AG09309 (cell line): ENCODE measurements at regions not wholly inside any gene's neighbourhood (a gene's known extent, or its start where the extent isn't known, plus 50 kb on each side); places are given as distances from the start of the nearest gene placed in this dataset.

Experiments used
- DNase-seq: peaks from one replicate; pipeline ENCODE4 v3.0.0-alpha.2; 2010; ENCODE audit warnings: low read depth
- H3K4me3 ChIP-seq: 2 replicates; pipeline ENCODE4 v1.5.1; 2011; ENCODE audit warnings: mild to moderate bottlenecking, low read depth, low read length, moderate library complexity; ENCODE audit not compliant: control insufficient read depth
- TF ChIP-seq, protein P1 (sequence below): IDR thresholded peaks from 2 replicates; pipeline ENCODE4 v1.5.1; 2011; ENCODE audit warnings: mild to moderate bottlenecking, low read depth, low read length, inconsistent platforms; ENCODE audit not compliant: insufficient read depth, control insufficient read depth; ENCODE audit errors: missing control alignments

DNA sequence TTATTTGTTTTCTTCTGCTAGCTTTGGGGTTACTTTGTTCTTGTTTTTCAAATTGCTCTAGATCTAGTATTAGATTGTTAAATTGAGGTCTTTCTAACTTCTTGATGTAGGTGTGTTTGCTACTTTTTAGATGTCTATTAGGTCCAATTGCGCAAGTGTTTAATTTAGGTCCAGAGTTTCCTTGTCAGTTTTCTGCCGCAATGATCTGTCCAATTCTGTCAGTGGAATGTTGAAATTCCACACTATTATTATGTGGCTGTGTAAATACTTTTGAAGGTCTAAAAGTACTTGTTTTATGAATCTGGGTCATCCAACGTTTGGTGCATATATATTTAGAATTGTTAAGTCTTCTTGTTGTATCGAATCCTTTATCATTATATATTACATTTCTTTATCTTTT is 324.4 kb upstream of the SGO1 start:
- no peak for DNase-seq
- no peak overlapping the region for H3K4me3 ChIP-seq
- TF ChIP-seq, protein P1, sequence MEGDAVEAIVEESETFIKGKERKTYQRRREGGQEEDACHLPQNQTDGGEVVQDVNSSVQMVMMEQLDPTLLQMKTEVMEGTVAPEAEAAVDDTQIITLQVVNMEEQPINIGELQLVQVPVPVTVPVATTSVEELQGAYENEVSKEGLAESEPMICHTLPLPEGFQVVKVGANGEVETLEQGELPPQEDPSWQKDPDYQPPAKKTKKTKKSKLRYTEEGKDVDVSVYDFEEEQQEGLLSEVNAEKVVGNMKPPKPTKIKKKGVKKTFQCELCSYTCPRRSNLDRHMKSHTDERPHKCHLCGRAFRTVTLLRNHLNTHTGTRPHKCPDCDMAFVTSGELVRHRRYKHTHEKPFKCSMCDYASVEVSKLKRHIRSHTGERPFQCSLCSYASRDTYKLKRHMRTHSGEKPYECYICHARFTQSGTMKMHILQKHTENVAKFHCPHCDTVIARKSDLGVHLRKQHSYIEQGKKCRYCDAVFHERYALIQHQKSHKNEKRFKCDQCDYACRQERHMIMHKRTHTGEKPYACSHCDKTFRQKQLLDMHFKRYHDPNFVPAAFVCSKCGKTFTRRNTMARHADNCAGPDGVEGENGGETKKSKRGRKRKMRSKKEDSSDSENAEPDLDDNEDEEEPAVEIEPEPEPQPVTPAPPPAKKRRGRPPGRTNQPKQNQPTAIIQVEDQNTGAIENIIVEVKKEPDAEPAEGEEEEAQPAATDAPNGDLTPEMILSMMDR: no peak

DNA sequence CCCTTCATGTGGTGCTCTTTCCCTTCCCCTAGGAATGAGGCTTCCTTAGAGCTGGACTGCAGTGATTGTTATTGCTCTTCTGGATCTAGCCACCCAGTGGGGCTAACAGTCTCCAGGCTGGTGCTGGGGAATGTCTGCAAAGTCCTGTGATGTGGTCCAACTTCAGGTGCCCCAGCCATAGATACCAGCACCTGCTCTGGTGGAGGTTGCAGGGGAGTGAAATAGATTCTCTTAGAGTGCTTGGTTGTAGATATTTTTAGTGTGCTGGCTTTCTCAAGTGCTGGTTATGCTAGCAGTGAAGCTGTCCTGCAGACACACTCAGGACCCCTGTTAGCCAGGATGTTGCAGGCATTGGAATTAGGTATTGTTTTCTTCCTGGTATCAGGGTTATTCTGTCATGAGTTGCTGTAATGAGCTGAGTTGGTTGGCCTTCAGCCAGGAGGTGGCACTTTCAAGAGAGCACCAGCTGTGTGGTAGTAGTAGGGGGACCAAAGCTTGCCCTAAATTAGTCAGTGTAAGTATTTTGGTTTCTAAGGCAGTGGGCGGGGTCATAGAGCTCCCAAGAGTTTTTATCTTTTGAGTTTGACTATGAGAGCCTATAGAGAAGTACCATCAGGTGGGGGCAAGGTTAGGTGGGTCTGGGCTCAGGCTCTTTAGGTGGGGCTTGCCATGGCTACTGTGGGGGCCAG is 317.5 kb upstream of the SGO1 start:
- TF ChIP-seq, protein P1: no peak
- no peak for DNase-seq

DNA sequence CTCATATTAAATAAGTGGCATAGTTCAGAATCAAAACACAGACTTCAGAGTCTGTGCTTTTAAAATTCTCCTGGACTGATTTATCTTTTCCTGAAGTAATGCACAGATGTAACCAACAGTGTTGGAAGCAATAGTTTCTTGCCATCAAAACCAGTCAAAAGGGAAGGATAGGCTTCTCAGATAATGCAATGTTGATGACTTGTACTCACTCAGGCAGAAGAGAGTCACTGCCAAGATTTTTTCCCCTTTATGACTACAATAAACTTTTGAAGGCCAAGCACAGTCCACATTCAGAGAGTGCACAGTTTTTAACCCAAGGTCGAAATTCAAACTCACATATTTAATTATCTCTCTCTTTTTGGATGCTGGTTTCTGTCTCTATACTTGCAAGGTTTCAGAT is 305.0 kb upstream of the SGO1 start:
- H3K4me3 ChIP-seq: no peak overlapping the region
- no peak for DNase-seq
- TF ChIP-seq, protein P1: no peak

More for the DNA sequence above, 317.5 kb upstream of the SGO1 start:
- no peak overlapping the region for H3K4me3 ChIP-seq

DNA sequence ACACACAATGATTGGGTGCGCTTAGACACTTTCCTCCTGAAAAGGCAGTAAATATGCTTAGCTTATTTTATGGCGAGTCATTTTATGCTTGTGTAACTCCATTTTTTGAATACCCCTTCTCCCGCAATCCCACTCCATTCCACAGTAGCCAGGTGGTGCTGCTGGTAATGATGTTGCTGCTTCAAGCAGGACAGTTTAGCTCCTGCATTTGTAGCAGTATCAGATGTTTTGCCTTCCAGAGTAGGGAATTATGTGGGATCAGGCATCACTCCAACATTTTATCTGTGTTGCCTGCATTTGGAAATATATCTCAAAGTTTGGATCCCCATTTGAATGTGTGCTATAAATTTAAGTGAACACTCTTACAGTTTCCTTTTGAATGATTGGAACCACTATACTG is 302.1 kb upstream of the SGO1 start:
- DNase-seq: no peak
- no peak overlapping the region for H3K4me3 ChIP-seq
- TF ChIP-seq, protein P1: no peak

DNA sequence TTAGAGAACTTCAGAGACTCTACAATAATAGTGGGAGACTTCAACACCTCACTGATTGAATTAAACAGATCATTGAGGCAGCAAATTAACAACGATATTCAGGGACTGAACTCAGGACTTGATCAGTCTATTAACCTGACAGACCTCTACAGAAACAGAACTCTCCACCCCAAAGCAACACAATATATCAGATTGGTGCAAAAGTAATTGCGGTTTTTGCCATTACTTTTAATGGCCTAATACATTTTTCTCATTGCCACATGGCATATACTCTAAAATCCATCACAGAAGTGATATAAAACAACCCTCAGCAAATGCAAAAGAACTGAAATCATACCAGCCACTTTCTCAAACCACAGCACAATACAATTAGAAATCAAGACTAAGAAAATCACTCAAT is 298.1 kb upstream of the SGO1 start:
- TF ChIP-seq, protein P1: no peak
- DNase-seq: no peak
- no peak overlapping the region for H3K4me3 ChIP-seq

DNA sequence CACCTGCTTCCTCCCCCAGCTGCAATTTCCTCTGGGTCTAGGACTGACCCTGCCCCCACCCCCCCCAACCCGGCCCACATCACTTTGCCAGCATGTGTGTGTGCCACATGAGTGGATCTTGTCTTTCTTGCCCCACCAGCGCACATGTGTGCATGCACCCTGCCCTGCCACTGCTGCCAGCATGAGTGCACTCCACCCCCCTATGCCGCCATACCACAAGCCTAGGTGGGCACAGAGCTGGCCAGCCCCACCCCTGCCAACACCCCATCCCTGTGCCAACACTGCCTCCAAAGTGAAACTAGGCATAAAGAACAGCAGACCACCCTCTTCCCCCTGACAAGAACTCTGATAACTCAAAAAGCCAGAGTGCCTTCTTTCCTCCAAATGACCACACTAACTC is 296.3 kb upstream of the SGO1 start:
- H3K4me3 ChIP-seq: no peak overlapping the region
- TF ChIP-seq, protein P1: no peak
- DNase-seq: no peak

DNA sequence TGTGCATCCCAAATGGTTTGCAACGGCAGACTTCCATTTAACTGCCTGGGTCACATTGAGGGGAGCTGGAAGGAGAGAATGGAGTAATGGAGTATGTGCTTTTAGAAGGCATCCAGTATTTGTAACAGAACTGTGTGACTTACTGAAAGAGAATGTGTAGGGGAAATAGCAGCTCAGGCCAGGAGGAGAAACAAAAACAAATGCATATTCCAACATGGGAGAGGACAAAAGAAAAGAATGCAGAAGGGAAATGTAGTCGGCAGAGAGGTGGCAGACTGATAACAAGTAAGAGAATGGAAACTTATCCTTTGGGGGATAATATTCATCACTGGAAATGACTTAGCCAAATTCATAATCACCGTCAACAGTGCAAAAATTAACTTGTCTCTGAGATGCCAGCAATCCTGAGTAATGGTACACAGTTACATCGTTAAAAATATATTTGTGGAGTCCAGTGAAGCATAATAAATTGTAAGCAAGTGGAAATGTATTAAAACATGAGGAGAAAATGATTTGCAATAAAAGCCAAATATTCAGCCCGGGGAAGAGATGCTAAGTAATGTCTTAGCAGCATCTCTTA is 294.9 kb upstream of the SGO1 start:
- H3K4me3 ChIP-seq: no peak overlapping the region
- TF ChIP-seq, protein P1: no peak
- no peak for DNase-seq
